Lower leg skin (tissue), 4 donors: ENCODE measurements at regions not wholly inside any gene's neighbourhood (a gene's known extent, or its start where the extent isn't known, plus 50 kb on each side); places are given as distances from the start of the nearest gene placed in this dataset.

Source experiments
- DNase-seq, 2 donors: peaks; one replicate each; pipeline ENCODE4 v3.0.0-alpha.2; 2019; ENCODE audit warnings: low spot score in 2 of 2
- H3K4me3 ChIP-seq: fragments of 200-600 bp; sonication (generic); 2 replicates; pipeline ENCODE4 v1.5.1; 2017; ENCODE audit warnings: mild to moderate bottlenecking, low read depth; ENCODE audit not compliant: poor library complexity, severe bottlenecking
- CTCF ChIP-seq, 3 donors: fragments of 450-650 bp; IDR thresholded peaks; one replicate each; pipeline ENCODE4 v1.5.1; 2016; ENCODE audit warnings: antibody characterized with exemption in 3 of 3, mild to moderate bottlenecking in 3 of 3, moderate library complexity in 2 of 3
- POLR2A ChIP-seq, 2 donors: fragments of 450-650 bp; IDR thresholded peaks; one replicate each; pipeline ENCODE4 v1.6.1; 2016 to 2017; ENCODE audit warnings: antibody characterized with exemption in 2 of 2, mild to moderate bottlenecking in 1 of 2, moderate library complexity in 1 of 2
- WGBS, 2 donors: methylation state at CpG; one replicate each; pipeline ENCODE4 v1.1.5; 2018; 5-methylcytosine and 5-hydroxymethylcytosine counted together
- intact Hi-C: fragments of 100-400 bp; cut with DNase I; formaldehyde crosslinking; loops from one replicate; pipeline ENCODE4 v1.15.0; 2023; ENCODE audit warnings: low total_unique reads

DNA sequence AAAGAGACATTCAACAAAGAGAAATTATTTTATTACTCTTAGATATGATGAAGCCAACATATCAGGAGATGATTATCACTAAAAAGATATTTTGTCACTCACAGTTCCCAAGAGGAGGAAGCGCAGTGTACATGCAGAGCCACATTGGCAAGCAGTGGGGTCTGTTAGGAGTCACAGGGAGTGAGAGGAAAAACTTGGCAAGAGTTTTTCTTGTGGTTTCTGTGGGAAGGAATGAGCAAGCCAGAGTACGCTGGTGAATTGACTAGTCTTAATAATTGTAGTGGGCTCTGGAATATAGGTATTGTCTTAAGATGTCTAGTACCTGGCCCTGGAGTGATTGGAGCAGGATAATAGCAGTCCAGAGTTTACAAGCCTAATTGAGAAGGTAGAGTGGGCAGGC lies 1095.2 kb downstream of the GRIK2 start:
- 69 to 73% methylated on average over 2 of the region's 2 CpGs for WGBS, 2 donors
- intact Hi-C loops: no loop called here
- no peak overlapping the region for H3K4me3 ChIP-seq
- TF ChIP-seq POLR2A (IDR thresholded peaks at IDR 0.05): no peak
- no peak for TF ChIP-seq CTCF (IDR thresholded peaks at IDR 0.05)
- DNase-seq: no peak

GRCh38 chr6:102485480-102485879 lies 1092.0 kb downstream of the GRIK2 start:
- 70 to 82% methylated on average over 1 of the region's 1 CpG for WGBS, 2 donors
- DNase-seq: no peak

DNA sequence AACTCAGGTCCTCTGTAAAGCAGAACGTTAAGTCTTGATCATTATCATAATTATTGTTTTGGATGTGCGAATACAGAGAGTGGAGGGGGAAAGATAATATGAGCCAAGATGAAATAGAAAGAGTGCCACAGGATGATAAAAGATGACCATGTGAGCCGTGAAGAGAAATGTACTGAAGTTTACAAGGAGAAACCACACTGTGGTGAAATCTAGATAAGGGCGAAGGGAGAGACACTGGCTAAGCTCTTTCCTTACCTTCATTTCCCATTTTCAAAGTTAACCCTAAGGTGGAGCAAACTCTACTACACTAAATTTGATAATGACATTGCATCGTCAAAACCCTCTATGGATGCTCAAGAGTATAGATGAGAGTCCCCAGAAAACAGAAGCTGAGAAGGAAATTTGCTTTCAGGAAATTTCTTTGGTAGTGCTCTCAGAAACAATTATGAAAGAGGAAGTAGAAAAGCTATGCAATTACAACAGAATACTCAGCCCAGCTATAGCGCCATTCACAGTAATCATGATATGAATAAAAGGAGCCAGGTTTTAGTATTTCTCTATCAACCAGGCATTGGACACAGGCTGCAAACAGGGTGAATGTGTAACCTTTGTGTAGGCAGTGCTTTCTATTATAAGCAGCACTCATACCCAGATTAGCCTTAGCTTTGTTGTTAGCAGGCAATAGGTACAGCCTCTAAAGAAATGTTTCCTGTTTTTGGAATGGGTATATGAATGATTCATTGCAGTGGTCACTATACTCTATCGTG lies 1080.7 kb downstream of the GRIK2 start:
- 76 to 77% methylated on average over 7 of the region's 7 CpGs for WGBS, 2 donors
- intact Hi-C loops: no loop called here
- no peak for DNase-seq
- no peak overlapping the region for H3K4me3 ChIP-seq
- no peak for TF ChIP-seq CTCF (IDR thresholded peaks at IDR 0.05)
- TF ChIP-seq POLR2A (IDR thresholded peaks at IDR 0.05): no peak

More at GRCh38 chr6:102485480-102485879, 1092.0 kb downstream of the GRIK2 start:
- no peak overlapping the region for H3K4me3 ChIP-seq
- TF ChIP-seq CTCF (IDR thresholded peaks at IDR 0.05): no peak
- TF ChIP-seq POLR2A (IDR thresholded peaks at IDR 0.05): no peak
- intact Hi-C loops: no loop called here

- intact Hi-C loops: no loop called here
- TF ChIP-seq CTCF (IDR thresholded peaks at IDR 0.05) (no peak), POLR2A (IDR thresholded peaks at IDR 0.05) (no peak)
- WGBS, 2 donors: 67 to 88% methylated on average over 3 to 4 of the region's 4 CpGs
Observed at GRCh38 chr6:102458990-102459389, 1065.5 kb downstream of the GRIK2 start.

DNA sequence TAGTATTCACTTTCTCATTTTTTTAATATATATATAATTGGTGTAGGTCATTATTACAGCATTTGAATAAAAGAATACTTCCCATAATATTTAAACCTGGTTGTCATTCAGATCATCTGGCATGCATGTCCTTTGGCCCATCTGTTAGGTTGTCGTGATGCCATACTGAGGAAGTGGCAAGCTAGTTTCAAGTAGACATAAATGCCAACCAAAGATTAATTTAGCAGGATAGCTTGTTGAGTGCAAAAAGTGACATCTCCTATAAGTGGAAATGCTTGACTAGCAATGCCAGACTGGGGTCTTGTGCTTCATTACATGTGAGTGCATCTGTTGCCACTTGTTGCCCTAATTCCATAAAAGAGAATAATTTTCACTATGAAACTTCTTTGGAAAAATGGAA lies 1044.7 kb downstream of the GRIK2 start:
- intact Hi-C loops: no loop called here
- no peak for TF ChIP-seq POLR2A (IDR thresholded peaks at IDR 0.05)
- TF ChIP-seq CTCF (IDR thresholded peaks at IDR 0.05): no peak

More at GRCh38 chr6:102458990-102459389, 1065.5 kb downstream of the GRIK2 start:
- peak in 1 of 2 donors; percentile 54 for DNase-seq
- H3K4me3 ChIP-seq: no peak overlapping the region

More for the DNA sequence above, 1044.7 kb downstream of the GRIK2 start:
- 63 to 70% methylated on average over 1 of the region's 1 CpG for WGBS, 2 donors
- H3K4me3 ChIP-seq: no peak overlapping the region
- DNase-seq: no peak
